GM21528 (cell line): ENCODE measurements at regions not wholly inside any gene's neighbourhood (a gene's known extent, or its start where the extent isn't known, plus 50 kb on each side); places are given as distances from the start of the nearest gene placed in this dataset.
"Not testable (repeated sequence)": the region's sequence is repeated elsewhere in the genome, so short reads cannot be mapped to it uniquely, and the experiment has no call there.

Source experiments
- ATAC-seq: cut with Tn5 transposase; IDR thresholded peaks from one replicate; pipeline ENCODE4 v1.9.1; 2021; ENCODE audit warnings: mild to moderate bottlenecking, moderate library complexity; ENCODE audit not compliant: unreplicated experiment, low FRiP score

DNA sequence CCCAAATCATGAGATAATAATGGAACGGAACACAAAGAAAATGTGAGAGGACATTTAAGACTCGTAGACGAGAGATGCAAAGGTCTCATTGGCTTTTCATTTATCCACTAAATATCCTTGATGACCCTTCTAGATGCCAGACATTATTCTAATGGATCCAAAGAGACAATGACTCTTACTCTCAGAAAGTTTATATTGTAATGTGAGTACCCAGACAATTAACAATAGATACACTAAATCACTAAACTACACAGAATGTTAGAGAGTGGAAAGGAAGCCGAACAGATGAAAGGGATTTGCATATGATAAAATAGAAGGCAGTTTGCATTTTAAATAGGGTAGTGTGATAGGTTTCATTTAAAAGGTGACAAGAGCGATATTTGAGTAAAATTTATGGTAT, 973.3 kb downstream of the TAF11L14 start:
- ATAC-seq: no peak

DNA sequence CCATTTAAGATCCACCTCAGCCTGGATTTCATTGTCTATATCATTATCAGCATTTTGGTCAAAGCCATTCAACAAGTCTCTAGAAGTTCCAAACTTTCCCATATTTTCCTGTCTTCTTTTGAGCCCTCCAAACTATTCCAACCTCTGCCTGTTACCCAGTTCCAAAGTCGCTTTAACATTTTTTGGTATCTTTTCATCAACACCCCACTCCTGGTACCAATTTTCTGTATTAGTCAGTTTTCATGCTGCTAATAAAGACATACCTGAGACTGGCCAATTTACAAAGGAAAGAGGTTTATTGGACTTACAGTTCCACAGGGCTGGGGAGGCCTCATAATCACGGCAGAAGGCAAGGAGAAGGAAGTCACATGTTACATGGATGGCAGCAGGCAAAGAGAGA, 982.9 kb downstream of the TAF11L14 start:
- not testable (repeated sequence) for ATAC-seq

- ATAC-seq: no peak
These were observed 996.3 kb downstream of the TAF11L14 start for GRCh38 chr5:18630458-18631045.

GRCh38 chr5:18652404-18653215, 1018.4 kb downstream of the TAF11L14 start:
- ATAC-seq: no peak

GRCh38 chr5:18653216-18653752, 1019.0 kb downstream of the TAF11L14 start:
- ATAC-seq: no peak

DNA sequence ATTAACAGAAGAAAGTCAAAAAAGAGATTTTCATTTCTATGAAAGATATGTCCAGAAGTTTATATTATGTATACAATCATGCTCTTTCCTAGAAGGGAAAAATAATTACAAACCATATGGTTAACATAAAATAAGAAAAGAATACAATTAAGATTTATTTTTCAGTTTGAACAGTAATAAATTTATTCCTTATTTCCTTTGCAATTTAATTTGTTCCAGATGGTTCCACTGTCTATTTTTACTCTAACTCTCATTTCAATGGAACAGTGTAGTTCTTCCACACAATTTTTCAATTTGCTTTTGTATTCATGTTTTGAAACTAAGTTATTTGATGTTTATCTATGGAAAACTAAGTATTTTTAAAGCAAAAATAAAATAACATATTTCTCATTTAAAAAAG, 1026.3 kb downstream of the TAF11L14 start:
- no peak for ATAC-seq

DNA sequence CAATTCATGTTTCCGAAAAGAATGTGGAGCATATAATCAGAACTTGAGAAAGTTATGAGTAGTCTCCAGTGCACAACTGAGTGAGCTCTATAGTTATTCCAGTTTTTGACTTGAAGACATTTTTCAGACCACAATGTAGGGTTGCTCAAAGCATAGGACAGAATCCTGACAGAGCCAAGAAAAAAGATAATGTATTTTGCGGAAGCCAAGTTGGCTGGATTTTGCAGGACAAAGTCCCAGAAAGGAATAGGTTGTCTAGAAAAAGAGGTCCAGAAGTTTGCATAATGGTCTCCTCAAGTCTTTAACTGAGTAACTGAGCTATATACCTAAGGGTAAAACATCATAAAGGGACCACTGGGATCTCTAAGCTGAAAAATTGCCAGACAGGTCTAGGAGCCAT, 1028.0 kb downstream of the TAF11L14 start:
- ATAC-seq: no peak

DNA sequence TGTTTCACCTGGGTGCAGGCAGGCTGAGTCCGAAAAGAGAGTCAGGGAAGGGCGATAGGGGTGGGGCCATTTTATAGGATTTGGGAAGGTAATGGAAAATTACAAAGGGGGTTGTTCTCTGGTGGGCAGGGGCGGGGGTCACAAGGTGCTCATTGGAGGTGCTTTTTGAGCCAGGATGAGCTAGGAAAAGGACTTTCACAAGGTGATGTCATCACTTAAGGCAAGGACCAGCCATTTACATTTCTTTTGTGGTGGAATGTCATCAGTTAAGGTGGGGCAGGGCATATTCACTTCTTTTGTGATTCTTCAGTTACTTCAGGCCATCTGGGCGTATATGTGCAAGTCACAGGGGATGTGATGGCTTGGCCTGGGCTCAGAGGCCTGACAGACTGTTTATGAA, 1040.0 kb downstream of the TAF11L14 start:
- not testable (repeated sequence) for ATAC-seq

GRCh38 chr5:18675041-18675440, 1040.8 kb downstream of the TAF11L14 start:
- no peak for ATAC-seq

DNA sequence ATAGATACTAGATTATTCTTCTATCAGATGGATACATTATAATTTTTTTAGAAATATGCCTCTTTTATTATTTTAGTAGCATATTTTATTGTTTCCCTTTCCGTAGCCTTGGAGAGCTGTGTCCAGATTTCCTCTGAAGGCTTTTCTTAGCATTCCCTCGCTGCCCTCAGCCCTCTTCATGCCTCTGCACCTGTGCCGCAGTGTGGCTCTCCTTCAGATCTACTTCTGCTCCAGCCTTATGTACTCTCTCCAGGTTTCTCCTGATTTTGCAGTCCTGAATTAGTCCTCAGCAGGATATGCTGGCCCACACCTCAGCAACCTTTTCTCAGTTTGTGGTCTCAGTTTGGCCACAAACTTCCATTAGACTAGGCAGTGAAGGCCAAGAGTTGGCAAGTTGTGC, 1052.0 kb downstream of the TAF11L14 start:
- ATAC-seq: no peak

- no peak for ATAC-seq
These were observed 1053.2 kb downstream of the TAF11L14 start for GRCh38 chr5:18687429-18687828.

DNA sequence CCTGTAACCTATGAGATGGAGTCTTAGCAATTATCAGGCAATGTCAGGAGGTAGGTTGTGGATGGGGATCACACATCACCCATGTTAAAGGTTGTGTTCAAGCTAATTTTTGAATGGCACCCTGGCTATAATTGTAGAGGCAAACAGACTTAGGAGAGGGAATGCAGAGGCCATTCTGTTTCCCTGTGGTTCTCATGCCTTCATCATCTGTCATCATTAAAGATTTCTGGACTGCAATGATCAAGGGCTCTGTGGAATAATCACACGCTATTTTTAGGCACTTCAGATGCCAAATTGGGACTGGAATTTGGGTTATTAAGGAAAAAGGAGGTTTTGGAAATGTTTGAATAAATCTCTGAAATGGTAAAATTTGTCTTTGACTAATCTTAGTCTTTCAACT, 1065.4 kb downstream of the TAF11L14 start:
- no peak for ATAC-seq

GRCh38 chr5:18702821-18703220, 1068.6 kb downstream of the TAF11L14 start:
- ATAC-seq: no peak

DNA sequence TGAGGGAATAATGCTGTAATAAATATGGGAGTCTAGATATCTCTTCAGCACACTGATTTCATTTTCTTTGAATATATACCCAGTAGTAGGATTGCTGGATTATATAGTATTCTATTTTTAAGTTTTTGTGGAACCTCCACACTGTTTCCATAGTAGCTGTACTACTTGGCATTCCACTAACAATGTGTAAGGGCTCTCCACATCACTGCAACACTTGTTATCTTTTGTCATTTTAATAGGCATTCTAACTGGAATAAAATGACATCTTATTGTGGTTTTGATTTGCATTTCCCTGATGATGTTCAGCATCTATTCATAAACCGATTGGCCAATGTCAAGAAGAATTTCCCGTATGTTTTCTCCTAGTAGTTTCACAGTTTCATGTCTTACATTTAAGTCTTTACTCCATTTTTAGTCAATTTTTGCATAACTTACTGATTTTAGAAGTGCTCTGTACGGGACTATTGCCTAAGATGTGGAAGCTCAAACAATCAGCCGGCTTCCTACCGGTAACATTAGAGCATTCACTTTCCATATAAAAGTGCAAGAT, 1078.8 kb downstream of the TAF11L14 start:
- ATAC-seq: no peak

GRCh38 chr5:18720002-18720401, 1085.7 kb downstream of the TAF11L14 start:
- ATAC-seq: peak; percentile 58

- no peak for ATAC-seq
These were observed 1098.6 kb downstream of the TAF11L14 start for GRCh38 chr5:18732556-18733479.

DNA sequence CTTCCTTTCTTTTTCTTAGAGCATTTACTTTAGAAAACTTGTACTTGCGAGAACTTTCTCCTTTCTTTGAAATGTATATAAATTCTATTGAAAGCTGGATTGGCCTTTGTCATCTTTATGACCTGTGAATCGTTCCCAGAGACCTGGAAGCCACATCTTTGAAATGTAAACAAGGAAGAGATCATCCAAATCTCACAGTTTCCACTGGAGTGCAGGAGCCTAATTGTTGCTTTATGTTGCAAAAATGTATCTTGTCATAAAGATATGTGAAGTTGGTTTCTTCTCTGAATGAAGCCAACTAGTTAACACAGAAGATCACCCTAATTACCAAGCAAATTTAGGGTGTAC, 1101.8 kb downstream of the TAF11L14 start:
- no peak for ATAC-seq

- not testable (repeated sequence) for ATAC-seq
These were observed 1102.5 kb downstream of the TAF11L14 start for GRCh38 chr5:18736736-18737135.

DNA sequence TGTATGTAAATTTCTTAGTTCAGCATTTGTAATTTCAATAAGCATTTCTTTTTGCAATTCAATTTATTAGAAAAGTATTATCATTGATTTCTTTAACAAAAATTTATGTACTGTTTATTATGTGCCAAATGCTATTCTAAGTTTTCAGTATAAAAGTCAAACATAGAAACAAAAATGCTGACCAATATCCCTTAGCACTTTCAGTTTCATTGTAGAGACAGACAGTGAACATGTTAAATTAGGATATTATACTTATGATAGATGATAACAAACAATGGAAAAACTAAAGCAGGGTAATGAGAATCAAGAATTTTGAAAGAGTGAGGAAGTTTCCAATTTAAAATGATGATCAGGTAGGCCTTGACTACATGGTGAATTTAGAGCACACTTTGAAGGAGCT, 1106.0 kb downstream of the TAF11L14 start:
- no peak for ATAC-seq

- ATAC-seq: no peak
These were observed 1108.6 kb downstream of the TAF11L14 start for GRCh38 chr5:18742830-18743229.

- peak; percentile 8 for ATAC-seq
These were observed 1110.2 kb downstream of the TAF11L14 start for GRCh38 chr5:18744441-18744840.
